Activated CD8-positive, alpha-beta memory T cell treated with anti-CD3 and anti-CD28 coated beads, Interleukin-2, amount 10 ng/mL, durations not matched to agents 7 days and 5 days (primary cell): ENCODE measurements at regions not wholly inside any gene's neighbourhood (a gene's known extent, or its start where the extent isn't known, plus 50 kb on each side); places are given as distances from the start of the nearest gene placed in this dataset.
"Not testable (repeated sequence)": the region's sequence is repeated elsewhere in the genome, so short reads cannot be mapped to it uniquely, and the experiment has no call there.

Experiments used
- ATAC-seq: fragments of 150-1000 bp; cut with Tn5 transposase; one replicate; pipeline ENCODE4 v1.10.0; 2021; ENCODE audit warnings: moderate library complexity
- CTCF ChIA-PET: fragments of 350-600 bp; sonication (Branson Sonifier 250); formaldehyde crosslinking; loops from one replicate; lab custom pipeline; 2021; ENCODE audit warnings: antibody characterized with exemption; lab: Charles Lee
- DNase-seq: peaks from one replicate; pipeline ENCODE4 v3.0.0-alpha.2; 2020
- H3K27ac Mint-ChIP-seq: one replicate; pipeline ENCODE4 v1.8.0; 2021; ENCODE audit warnings: mild to moderate bottlenecking, mixed read lengths
- H3K27me3 Mint-ChIP-seq: one replicate; pipeline ENCODE4 v1.8.0; 2021; ENCODE audit warnings: mixed read lengths
- H3K36me3 Mint-ChIP-seq: one replicate; pipeline ENCODE4 v1.8.0; 2021; ENCODE audit warnings: mild to moderate bottlenecking, mixed read lengths
- H3K4me1 Mint-ChIP-seq: one replicate; pipeline ENCODE4 v1.8.0; 2021; ENCODE audit warnings: mixed read lengths
- H3K4me3 Mint-ChIP-seq: one replicate; pipeline ENCODE4 v1.8.0; 2021; ENCODE audit warnings: mild to moderate bottlenecking, moderate library complexity, mixed read lengths
- H3K9me3 Mint-ChIP-seq: one replicate; pipeline ENCODE4 v1.8.0; 2022; ENCODE audit warnings: low read depth, mixed read lengths

DNA sequence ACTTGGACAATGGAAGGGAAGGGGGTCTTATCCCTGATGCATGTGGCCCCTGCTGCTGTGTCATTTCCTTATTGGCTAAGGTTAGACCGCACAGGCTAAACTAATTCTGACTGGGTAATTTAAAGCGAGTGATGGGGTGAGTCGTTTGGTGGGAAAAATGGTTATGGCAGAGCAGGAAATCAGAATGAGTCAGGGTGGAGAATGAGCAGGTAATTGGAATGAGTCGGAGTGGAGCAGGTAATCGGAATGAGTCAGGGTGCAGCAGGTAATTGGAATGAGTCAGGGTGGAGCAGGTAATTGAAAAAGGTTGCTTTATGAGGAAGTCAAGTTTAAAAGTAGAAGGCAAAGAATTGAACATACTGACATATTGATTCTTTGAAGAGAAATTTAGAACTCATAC is 901.0 kb downstream of the DSC3 start:
- CTCF ChIA-PET, ATAC-seq, H3K4me1 Mint-ChIP-seq, H3K4me3 Mint-ChIP-seq, H3K27ac Mint-ChIP-seq, H3K27me3 Mint-ChIP-seq, DNase-seq, H3K36me3 Mint-ChIP-seq: not testable (repeated sequence)
- peaks cover 11% of the 10 kb centered on the region for H3K9me3 Mint-ChIP-seq

DNA sequence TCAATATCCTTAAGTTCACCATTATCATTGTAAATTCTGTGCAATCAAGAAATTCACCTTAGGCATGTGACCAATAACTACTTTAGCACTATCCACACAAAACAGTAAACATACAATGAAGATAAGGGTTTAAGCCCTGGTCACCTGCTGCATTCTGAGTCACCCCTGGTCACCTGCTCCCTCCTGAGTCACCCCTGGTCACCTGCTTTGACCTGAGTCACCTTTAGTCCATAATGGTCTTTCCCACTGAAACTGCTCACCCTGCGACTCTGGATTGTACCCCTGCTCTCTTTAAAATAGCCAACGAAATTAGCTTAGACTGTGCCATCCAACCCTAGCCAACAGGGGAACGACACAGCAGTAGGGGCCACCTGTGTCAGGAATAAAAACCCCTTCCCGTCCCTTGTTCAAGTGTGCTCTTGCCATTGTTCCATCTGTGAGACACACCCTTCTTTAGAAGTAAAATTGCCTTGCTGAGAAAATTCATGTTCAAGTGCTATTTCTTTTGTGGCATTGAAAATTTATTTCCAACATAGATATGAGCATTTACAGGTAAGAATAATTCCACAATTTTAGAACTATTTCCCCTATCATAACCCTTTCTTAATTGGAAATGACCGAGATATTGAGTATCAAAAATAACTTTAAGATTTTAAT is 902.8 kb downstream of the DSC3 start:
- Mint-ChIP-seq H3K36me3 (no peaks in the 10 kb centered on the region), H3K4me1 (no peaks in the 10 kb centered on the region), H3K4me3 (no peak overlapping the region), H3K27me3 (no peaks in the 10 kb centered on the region), H3K9me3 (peaks cover 10% of the 10 kb centered on the region), H3K27ac (no peak overlapping the region)
- ATAC-seq (no peak), DNase-seq (no peak)
- CTCF ChIA-PET: no interaction called here

DNA sequence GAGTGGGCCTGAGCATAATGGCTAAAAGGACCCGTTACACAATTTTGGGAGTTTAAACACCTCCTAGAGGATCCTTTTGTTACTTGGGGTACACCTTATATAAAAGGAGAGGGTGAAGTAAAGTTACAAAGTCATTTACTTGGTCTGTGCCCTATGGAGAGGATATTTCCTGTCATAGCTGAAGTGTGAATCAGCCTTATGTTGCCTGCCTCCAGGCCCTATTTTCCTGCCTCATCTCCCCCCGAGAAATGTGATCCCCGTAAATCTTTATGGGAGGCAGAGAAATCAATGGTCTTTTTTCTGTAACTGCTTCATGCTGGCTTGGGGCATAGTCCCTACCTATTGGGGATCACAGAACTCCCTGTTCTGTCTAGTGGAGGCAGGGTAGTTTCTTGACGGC is 906.6 kb downstream of the DSC3 start:
- peaks cover 12% of the 10 kb centered on the region for H3K9me3 Mint-ChIP-seq

DNA sequence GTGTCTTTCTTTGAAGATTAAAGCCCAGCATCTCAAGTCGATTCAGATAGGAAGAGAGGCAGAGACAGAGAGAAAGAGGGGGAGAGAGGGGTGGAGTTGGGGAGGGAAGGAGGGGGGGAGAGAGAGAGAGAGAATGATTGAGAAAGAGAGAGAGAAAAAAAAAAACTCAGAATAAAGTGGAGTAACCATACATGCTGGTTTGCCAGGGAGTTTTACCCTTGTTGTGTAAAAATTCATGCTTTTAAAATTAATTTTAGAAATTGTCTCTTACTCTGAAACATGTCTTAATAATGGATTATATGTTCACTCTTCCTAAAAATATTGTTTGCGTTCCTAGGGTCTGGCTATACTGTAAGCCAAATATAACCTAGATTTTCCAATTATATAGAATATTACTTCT is 908.5 kb downstream of the DSC3 start:
- no peaks in the 10 kb centered on the region for H3K36me3 Mint-ChIP-seq
- CTCF ChIA-PET: no interaction called here
- H3K4me3 Mint-ChIP-seq: no peak overlapping the region
- H3K9me3 Mint-ChIP-seq: peaks cover 12% of the 10 kb centered on the region
- DNase-seq: no peak
- H3K4me1 Mint-ChIP-seq: no peaks in the 10 kb centered on the region
- ATAC-seq: no peak
- no peaks in the 10 kb centered on the region for H3K27me3 Mint-ChIP-seq
- H3K27ac Mint-ChIP-seq: no peak overlapping the region

More for the DNA sequence above, 906.6 kb downstream of the DSC3 start:
- no peaks in the 10 kb centered on the region for H3K27me3 Mint-ChIP-seq
- no peaks in the 10 kb centered on the region for H3K36me3 Mint-ChIP-seq
- H3K4me1 Mint-ChIP-seq: no peaks in the 10 kb centered on the region
- H3K27ac Mint-ChIP-seq: no peak overlapping the region
- CTCF ChIA-PET: no interaction called here
- H3K4me3 Mint-ChIP-seq: no peak overlapping the region
- ATAC-seq: no peak
- no peak for DNase-seq

DNA sequence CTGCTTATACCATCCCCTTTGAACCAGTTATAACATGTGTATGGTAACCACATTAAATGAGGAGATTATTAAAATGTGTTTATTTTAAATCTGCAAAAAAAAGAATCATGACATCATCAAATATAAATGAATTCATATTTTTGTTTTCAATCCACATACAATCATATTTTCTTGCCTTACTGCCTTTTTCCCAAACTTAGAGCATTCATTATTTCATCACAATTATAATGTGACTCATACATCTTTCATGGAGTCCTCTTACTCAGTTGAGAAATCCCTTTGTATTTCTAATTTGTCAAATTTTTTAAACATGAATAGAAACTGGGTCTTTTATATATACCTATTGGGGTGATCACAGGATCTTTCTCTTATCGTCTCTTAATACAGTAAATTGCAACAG is 909.6 kb downstream of the DSC3 start:
- Mint-ChIP-seq H3K36me3 (no peaks in the 10 kb centered on the region), H3K9me3 (peaks cover 17% of the 10 kb centered on the region)

DNA sequence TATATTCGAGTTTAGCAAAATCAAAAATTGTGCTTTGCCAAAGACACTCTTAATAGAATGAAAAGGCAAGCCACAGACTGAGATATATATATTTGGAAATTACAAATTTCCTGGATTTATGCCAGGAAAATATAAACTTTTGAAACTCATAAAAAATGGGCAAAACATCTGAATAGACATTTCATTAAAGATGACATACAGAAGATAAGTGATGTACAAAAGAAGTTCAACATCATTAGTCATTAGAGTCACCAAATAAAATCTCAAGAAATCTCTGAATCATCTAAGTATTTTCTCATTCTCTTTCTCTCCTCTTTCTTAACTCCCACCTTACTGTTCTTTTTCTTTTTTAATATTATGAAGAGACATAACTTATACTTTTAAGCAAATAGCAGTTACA is 921.1 kb downstream of the DSC3 start:
- CTCF ChIA-PET: no interaction called here
- ATAC-seq (no peak), DNase-seq (no peak)
- H3K4me3 Mint-ChIP-seq: no peak overlapping the region
- no peak overlapping the region for H3K27ac Mint-ChIP-seq
- H3K36me3 Mint-ChIP-seq: no peaks in the 10 kb centered on the region
- no peaks in the 10 kb centered on the region for H3K27me3 Mint-ChIP-seq
- no peaks in the 10 kb centered on the region for H3K4me1 Mint-ChIP-seq
- H3K9me3 Mint-ChIP-seq: peaks cover 3% of the 10 kb centered on the region

More for the DNA sequence above, 909.6 kb downstream of the DSC3 start:
- H3K27me3 Mint-ChIP-seq: no peaks in the 10 kb centered on the region
- no peak for ATAC-seq
- no peaks in the 10 kb centered on the region for H3K4me1 Mint-ChIP-seq
- CTCF ChIA-PET: no interaction called here
- no peak overlapping the region for H3K27ac Mint-ChIP-seq
- no peak for DNase-seq
- no peak overlapping the region for H3K4me3 Mint-ChIP-seq

DNA sequence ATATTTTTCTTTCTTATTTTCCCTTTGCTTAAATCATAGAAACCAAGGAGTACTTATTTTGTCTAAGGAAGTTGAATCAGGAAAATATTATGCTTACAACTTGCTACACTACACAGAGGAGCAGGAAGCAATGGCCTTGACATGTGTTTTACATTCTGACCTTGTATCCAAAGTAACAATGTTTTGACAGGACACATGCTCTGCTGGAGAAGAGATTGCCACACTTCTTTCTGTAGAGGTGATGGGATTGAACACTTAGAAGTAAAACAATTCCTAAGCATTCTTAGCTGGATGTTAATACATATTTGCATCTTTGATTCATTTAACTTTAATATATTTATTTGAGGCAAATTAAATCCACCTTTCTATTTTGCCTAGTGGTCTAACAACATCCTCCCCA is 929.1 kb downstream of the DSC3 start:
- H3K27ac Mint-ChIP-seq: no peak overlapping the region
- ATAC-seq: no peak
- no peak for DNase-seq
- H3K4me1 Mint-ChIP-seq: no peaks in the 10 kb centered on the region
- H3K36me3 Mint-ChIP-seq: no peaks in the 10 kb centered on the region
- no peaks in the 10 kb centered on the region for H3K27me3 Mint-ChIP-seq
- peaks cover 2% of the 10 kb centered on the region for H3K9me3 Mint-ChIP-seq
- no peak overlapping the region for H3K4me3 Mint-ChIP-seq
- CTCF ChIA-PET: no interaction called here

DNA sequence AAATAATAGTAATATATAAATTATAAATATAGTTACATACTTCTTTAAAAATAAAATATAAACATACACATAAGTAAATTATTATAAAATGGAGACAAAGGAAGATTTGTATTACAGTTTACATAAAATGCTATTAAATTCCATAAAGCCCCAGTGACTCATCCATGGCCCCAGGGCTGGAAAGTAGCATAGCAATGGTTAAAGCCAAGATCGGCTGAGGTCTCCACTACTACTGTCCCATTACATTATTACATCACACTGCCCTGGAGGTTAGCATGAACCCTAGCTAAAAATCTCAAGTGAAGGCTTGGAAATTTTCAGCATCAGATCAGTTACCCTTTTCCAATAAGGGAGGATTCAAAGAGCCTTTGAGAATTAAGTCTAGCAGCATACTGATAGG is 936.2 kb downstream of the DSC3 start:
- Mint-ChIP-seq H3K27ac (no peak overlapping the region), H3K36me3 (no peaks in the 10 kb centered on the region), H3K9me3 (peaks cover 6% of the 10 kb centered on the region), H3K4me1 (no peaks in the 10 kb centered on the region), H3K4me3 (no peak overlapping the region), H3K27me3 (no peaks in the 10 kb centered on the region)
- DNase-seq (no peak), ATAC-seq (no peak)
- CTCF ChIA-PET: no interaction called here

DNA sequence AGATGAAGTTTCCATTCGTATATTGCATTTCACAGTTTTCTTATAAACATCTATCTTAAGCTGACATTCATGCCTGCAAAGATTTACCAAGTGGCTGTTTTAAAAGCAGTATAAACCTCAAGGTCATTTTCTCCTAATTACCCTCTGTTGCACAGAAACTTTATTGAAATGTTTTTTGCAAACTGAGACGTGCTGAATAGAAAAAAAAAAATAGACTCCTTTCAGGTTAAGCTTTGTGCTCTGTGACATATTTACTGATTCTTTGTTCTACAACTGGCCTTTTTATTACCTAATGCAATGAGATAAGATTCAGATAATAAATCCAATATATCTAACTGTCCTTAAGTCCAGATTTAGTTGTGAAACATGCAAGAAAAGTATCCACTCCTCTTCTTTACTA is 938.7 kb downstream of the DSC3 start:
- Mint-ChIP-seq H3K4me3 (no peak overlapping the region), H3K36me3 (no peaks in the 10 kb centered on the region), H3K27me3 (no peaks in the 10 kb centered on the region), H3K27ac (no peak overlapping the region), H3K4me1 (no peaks in the 10 kb centered on the region), H3K9me3 (peaks cover 8% of the 10 kb centered on the region)
- DNase-seq: no peak
- CTCF ChIA-PET: no interaction called here
- ATAC-seq: no peak

DNA sequence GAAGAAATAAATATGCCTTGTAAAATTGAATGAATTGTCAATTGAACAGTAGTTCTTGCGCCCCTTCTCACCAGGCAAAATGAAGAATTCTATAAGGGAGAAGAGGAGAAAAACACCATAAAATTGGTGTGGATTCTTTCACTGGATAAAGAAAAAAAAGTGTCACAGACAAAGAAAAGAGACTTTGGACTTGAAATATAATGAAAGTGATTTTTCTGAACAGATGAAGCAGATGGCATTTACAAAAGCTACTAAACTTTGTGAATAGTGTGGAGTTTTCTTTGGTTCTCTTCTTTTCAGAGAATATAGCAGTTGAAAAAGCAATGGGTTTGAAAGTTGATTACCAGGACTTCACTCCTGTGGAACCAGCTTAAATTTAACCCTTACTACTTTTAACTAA is 945.7 kb downstream of the DSC3 start:
- peaks cover 2% of the 10 kb centered on the region for H3K9me3 Mint-ChIP-seq
- no peaks in the 10 kb centered on the region for H3K4me1 Mint-ChIP-seq
- no peaks in the 10 kb centered on the region for H3K27me3 Mint-ChIP-seq
- ATAC-seq (no peak), DNase-seq (no peak)
- H3K36me3 Mint-ChIP-seq: no peaks in the 10 kb centered on the region
- no peak overlapping the region for H3K27ac Mint-ChIP-seq
- H3K4me3 Mint-ChIP-seq: no peak overlapping the region
- CTCF ChIA-PET: no interaction called here

DNA sequence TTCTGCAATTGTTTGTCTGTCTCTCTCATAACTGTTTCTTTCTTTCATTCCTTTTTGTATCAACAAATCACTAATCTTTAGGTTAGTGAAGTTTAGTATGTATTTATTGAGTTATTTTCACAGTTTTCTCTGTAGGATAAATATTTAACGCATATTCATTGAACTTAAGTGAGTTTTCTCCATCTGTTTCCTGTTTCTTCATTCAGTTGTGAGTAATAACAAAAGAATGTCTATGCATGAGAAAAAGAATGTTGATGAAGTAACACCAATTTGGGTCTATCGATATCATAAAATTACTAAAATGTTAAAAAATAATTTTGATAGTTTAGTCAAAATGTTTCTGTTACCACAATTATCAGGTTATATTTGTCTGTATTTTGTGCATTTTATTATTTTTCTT is 948.0 kb downstream of the DSC3 start:
- no peak overlapping the region for H3K4me3 Mint-ChIP-seq
- CTCF ChIA-PET: no interaction called here
- no peaks in the 10 kb centered on the region for H3K36me3 Mint-ChIP-seq
- H3K4me1 Mint-ChIP-seq: no peaks in the 10 kb centered on the region
- DNase-seq (no peak), ATAC-seq (no peak)
- no peaks in the 10 kb centered on the region for H3K27me3 Mint-ChIP-seq
- no peak overlapping the region for H3K27ac Mint-ChIP-seq
- peaks cover 2% of the 10 kb centered on the region for H3K9me3 Mint-ChIP-seq

DNA sequence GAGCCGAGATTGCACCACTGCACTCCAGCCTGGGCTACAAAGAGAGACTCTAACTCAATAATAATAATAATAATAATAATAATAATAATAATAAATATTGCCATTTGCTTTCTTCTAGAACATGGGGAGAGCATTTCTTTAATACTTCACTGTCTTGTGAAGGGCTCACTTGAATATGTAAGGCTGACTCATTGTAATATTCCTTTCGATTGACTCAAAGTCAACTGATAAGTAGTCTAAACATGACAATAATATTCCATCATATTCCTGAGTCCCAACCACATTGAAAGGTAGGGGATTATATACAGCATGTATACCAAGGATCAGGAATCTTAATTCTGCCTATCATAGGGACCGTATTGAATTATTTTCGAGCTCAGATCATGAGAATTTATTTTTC is 949.2 kb downstream of the DSC3 start:
- no peaks in the 10 kb centered on the region for H3K4me1 Mint-ChIP-seq
- no peaks in the 10 kb centered on the region for H3K36me3 Mint-ChIP-seq
- CTCF ChIA-PET: no interaction called here
- peaks cover 3% of the 10 kb centered on the region for H3K9me3 Mint-ChIP-seq
- ATAC-seq: no peak
- no peak overlapping the region for H3K27ac Mint-ChIP-seq
- no peak overlapping the region for H3K4me3 Mint-ChIP-seq
- DNase-seq: no peak
- H3K27me3 Mint-ChIP-seq: no peaks in the 10 kb centered on the region

DNA sequence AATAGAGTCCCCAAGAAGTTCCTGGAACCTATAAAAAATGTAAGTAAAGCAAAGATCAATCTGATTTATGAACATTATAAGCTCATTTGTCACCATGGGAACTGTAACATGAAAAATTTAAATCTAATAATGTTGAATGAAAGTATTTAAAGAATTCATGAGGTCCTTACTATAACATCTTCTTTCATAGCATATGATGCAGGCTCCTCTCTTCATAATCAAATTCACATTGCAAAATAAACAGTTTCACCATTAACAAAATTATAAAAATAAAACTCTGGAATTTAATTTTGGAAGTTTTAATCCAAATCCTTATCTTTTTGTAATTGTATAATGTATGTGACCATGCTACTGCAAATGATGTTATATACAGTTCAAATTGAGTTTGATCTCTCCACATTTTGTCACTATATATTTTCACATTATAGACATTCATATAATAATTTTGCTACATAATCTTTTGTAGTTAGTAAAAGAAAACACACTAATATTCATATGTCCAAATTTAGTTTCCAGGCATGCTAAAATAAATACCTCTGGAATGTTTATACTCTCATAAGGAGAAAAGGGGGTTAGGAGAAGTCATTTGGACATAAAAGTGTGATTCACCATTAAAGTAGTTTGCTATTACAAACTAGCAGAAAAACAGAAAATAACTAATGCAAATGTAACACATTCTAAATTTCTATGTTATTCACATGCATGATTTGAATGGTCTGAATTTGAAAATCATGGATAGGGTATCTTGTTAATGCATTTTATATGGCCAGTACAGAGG is 954.1 kb downstream of the DSC3 start:
- H3K4me1 Mint-ChIP-seq: no peaks in the 10 kb centered on the region
- H3K9me3 Mint-ChIP-seq: peaks cover 11% of the 10 kb centered on the region
- CTCF ChIA-PET: no interaction called here
- no peaks in the 10 kb centered on the region for H3K36me3 Mint-ChIP-seq
- H3K27ac Mint-ChIP-seq: no peak overlapping the region
- no peaks in the 10 kb centered on the region for H3K27me3 Mint-ChIP-seq
- H3K4me3 Mint-ChIP-seq: no peak overlapping the region
- no peak for DNase-seq
- no peak for ATAC-seq

DNA sequence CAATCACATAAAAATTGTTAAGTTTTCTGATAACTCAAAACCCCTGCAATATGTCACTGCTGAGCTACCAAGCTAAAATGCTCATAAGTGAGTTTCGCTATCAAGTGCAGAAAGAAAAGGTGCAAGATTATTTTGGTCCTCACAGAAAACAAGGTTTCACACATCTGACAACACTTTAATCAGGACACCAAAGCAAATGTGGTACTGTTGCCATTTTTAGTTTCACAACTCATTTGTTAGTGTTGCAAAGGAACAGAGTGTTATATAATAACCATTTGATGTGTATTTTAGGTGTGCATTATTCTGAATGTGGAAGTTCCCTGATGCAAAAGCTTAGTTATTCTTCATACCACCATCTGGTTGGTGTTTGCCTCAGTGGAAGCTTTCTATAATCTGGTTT is 956.2 kb downstream of the DSC3 start:
- CTCF ChIA-PET: no interaction called here
- Mint-ChIP-seq H3K27ac (no peak overlapping the region), H3K4me3 (no peak overlapping the region), H3K27me3 (no peaks in the 10 kb centered on the region), H3K4me1 (no peaks in the 10 kb centered on the region), H3K36me3 (no peaks in the 10 kb centered on the region), H3K9me3 (peaks cover 14% of the 10 kb centered on the region)
- no peak for DNase-seq
- ATAC-seq: no peak
